Mucosa of descending colon (tissue), 3 donors: ENCODE measurements at regions not wholly inside any gene's neighbourhood (a gene's known extent, or its start where the extent isn't known, plus 50 kb on each side); places are given as distances from the start of the nearest gene placed in this dataset.

Source experiments
- ATAC-seq: fragments of 200-7000 bp; cut with Tn5 transposase; one replicate; pipeline ENCODE4 v1.9.1; 2020; ENCODE audit warnings: mild to moderate bottlenecking, moderate library complexity
- DNase-seq, 3 donors: peaks; one replicate each; pipeline ENCODE4 v3.0.0-alpha.2; 2020
- H3K36me3 ChIP-seq: fragments of 200-600 bp; one replicate; pipeline ENCODE4 v1.8.0; 2021; ENCODE audit warnings: low read depth, mild to moderate bottlenecking
- H3K4me1 ChIP-seq: fragments of 200-600 bp; one replicate; pipeline ENCODE4 v1.8.0; 2021; ENCODE audit warnings: low read depth, mild to moderate bottlenecking
- H3K4me3 ChIP-seq: fragments of 200-600 bp; one replicate; pipeline ENCODE4 v1.8.0; 2021; ENCODE audit warnings: mild to moderate bottlenecking
- H3K9me3 ChIP-seq: fragments of 200-600 bp; one replicate; pipeline ENCODE4 v1.8.0; 2021; ENCODE audit warnings: mild to moderate bottlenecking
- intact Hi-C, 2 donors: fragments of 100-400 bp; cut with DNase I in 1 of 2; cut with micrococcal nuclease in 1 of 2; formaldehyde crosslinking; loops; one replicate each; pipeline versions ENCODE4 v1.11.0 to v1.11.1; 2022; cut with DNase I, micrococcal nuclease
- TF ChIP-seq, protein P1 (sequence below): fragments of 200-600 bp; IDR thresholded peaks from one replicate; pipeline ENCODE4 v1.8.0; 2022; ENCODE audit warnings: antibody characterized with exemption, mild to moderate bottlenecking
- donor health status: DM: no; HTN: no; CAD: no; lungs with moderate emphysema.
- donor health status: DM: no; HTN: no; CAD: no.
- donor health status: DM: no; HTN: yes; CAD: no.

DNA sequence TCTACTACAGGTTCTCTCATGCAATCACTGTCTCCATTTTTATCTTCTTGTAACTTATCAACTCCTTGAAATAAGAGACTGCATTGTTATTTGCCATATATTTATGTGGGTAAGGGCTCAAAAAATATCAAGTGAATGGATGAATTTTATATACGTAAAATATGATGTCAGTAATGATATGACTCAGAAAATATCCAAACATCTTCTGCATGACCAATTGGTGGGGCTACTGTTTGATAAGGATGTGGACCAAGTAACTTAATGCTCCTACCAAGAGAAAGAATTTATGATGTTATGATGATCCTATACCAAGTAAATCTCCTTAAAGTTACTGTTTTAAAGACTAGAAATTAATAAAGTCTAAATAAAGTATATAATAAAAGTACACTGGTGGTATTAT, 103.7 kb downstream of the OGFRL1 start:
- H3K4me1 ChIP-seq, result no peaks in the 10 kb centered on the region
- ATAC-seq (no peak), DNase-seq (no peak)

DNA sequence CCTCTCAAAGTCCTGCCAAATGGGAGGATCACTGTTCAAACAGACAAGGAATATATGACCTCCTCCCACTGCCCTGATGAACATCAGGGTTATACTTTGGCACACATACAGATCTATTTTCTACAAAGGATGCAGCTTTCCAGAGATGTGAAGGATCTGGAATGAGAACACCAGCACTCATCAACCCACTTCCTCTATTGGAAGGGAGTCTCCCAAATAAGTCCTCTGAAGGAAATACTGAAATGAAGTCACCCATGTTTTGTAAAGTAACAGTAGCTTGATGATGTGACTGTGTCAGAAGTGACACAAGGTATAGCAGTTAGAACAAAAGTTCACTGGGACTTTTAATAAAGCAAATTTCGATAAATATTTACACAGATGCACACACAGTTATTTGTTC, 104.9 kb downstream of the OGFRL1 start:
- DNase-seq, result no peak
- H3K4me1 ChIP-seq, result no peaks in the 10 kb centered on the region
- no peak overlapping the region for H3K4me3 ChIP-seq
- TF ChIP-seq, protein P1, sequence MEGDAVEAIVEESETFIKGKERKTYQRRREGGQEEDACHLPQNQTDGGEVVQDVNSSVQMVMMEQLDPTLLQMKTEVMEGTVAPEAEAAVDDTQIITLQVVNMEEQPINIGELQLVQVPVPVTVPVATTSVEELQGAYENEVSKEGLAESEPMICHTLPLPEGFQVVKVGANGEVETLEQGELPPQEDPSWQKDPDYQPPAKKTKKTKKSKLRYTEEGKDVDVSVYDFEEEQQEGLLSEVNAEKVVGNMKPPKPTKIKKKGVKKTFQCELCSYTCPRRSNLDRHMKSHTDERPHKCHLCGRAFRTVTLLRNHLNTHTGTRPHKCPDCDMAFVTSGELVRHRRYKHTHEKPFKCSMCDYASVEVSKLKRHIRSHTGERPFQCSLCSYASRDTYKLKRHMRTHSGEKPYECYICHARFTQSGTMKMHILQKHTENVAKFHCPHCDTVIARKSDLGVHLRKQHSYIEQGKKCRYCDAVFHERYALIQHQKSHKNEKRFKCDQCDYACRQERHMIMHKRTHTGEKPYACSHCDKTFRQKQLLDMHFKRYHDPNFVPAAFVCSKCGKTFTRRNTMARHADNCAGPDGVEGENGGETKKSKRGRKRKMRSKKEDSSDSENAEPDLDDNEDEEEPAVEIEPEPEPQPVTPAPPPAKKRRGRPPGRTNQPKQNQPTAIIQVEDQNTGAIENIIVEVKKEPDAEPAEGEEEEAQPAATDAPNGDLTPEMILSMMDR, result no peak
- no peak for ATAC-seq
- H3K9me3 ChIP-seq, result no peaks in the 10 kb centered on the region
- intact Hi-C loops, result no loop called here
- H3K36me3 ChIP-seq, result no peaks in the 10 kb centered on the region

More for the DNA sequence above, 103.7 kb downstream of the OGFRL1 start:
- intact Hi-C loops, result no loop called here
- Histone ChIP-seq H3K9me3 (no peaks in the 10 kb centered on the region), H3K4me3 (no peak overlapping the region), H3K36me3 (no peaks in the 10 kb centered on the region)
- TF ChIP-seq, protein P1, result no peak

DNA sequence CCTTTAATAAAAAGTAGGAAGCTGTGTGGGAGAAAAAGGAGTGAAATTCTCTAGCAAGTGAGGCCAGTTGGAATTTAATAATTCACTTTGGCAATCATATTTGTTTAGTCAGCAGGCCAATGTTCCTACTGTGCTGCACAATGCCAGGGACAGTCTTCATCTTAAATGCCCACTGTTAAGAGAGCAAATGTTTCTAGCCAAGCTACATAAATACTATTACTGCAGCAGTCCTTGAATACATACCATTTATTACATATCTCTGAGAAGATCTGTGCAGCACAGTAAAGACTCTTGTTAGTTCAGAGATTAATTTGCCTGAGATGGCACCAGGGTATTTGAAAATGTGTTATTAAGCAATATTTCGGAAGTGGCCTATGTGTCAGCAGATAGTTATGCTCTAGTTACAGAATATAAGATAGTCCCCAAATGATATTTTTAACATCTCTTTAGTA, 105.4 kb downstream of the OGFRL1 start:
- Histone ChIP-seq H3K4me3 (no peak overlapping the region), H3K4me1 (no peaks in the 10 kb centered on the region), H3K36me3 (no peaks in the 10 kb centered on the region), H3K9me3 (no peaks in the 10 kb centered on the region)
- ATAC-seq (no peak), DNase-seq (no peak)
- intact Hi-C loops, result no loop called here
- TF ChIP-seq, protein P1, result no peak

GRCh38 chr6:71394926-71395325, 106.3 kb downstream of the OGFRL1 start:
- TF ChIP-seq, protein P1, result no peak
- ATAC-seq, result no peak
- Histone ChIP-seq H3K36me3 (no peaks in the 10 kb centered on the region), H3K4me3 (no peak overlapping the region), H3K4me1 (no peaks in the 10 kb centered on the region), H3K9me3 (no peaks in the 10 kb centered on the region)
- no peak for DNase-seq
- intact Hi-C loops, result no loop called here

DNA sequence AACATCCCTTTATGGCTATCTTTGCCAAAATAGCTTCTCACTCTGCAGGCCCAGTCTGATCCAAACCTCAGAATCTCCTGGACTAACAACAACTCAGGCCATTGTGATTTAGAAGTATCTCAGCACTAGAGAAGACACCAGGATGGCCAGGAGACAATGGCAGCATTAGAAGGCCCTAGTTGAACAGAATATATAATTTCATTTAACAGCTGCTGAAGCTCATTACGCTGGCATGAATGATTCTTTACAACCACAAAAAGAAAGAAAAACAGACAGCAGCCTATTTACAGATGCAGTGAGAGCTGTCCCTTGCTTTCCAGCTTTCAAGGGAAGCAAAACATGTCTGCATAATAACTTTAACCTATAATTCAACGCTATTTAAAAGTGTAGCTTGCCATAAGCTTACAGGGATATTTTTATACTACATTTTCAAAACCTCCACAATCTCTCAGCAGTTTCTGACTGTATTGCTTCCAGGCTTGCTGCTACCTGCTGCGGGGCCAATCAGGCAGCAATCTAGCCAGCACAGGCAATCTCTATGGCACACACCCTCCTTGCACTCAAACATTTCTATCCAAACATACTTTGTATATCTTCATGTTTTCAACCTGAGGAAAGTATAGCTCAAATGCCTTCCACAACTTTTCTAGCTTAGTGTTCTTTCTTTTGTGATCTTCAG, 107.3 kb downstream of the OGFRL1 start:
- ATAC-seq (no peak), DNase-seq (no peak)
- H3K4me3 ChIP-seq, result no peak overlapping the region
- no peaks in the 10 kb centered on the region for H3K36me3 ChIP-seq
- TF ChIP-seq, protein P1, result no peak
- intact Hi-C loops, result no loop called here
- H3K9me3 ChIP-seq, result no peaks in the 10 kb centered on the region
- no peaks in the 10 kb centered on the region for H3K4me1 ChIP-seq

DNA sequence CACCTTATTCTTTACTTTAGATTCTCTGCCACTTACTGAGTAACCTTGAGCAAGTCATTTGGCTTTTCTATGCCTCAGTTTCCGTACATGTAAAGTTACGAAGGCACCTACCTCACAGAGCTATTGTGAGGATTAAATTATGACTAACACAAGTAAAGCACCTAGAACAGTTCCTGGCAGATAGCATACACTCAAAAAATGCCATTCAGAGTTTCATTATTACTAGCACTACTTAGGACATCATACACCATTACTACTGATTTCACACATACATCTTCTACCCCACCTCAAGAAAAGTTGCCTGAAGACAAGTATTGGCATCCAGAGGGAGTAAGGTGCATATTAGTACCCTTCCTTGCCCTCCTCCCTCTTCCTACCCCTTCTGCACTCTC, 107.8 kb downstream of the OGFRL1 start:
- H3K4me1 ChIP-seq, result no peaks in the 10 kb centered on the region
- intact Hi-C loops, result no loop called here
- TF ChIP-seq, protein P1, result no peak
- H3K36me3 ChIP-seq, result no peaks in the 10 kb centered on the region
- H3K9me3 ChIP-seq, result no peaks in the 10 kb centered on the region
- DNase-seq, result no peak
- no peak overlapping the region for H3K4me3 ChIP-seq
- no peak for ATAC-seq
